Panc1 (cell line): ENCODE measurements at regions not wholly inside any gene's neighbourhood (a gene's known extent, or its start where the extent isn't known, plus 50 kb on each side); places are given as distances from the start of the nearest gene placed in this dataset.

ENCODE experiments used
- CTCF ChIP-seq: fragments of 450-650 bp; IDR thresholded peaks from 2 replicates; pipeline ENCODE4 v1.5.1; 2017; ENCODE audit warnings: mild to moderate bottlenecking
- POLR2AphosphoS5 ChIP-seq: IDR thresholded peaks from 2 replicates; pipeline ENCODE4 v1.6.1; 2012; ENCODE audit warnings: mild to moderate bottlenecking, low read depth, low read length, moderate library complexity
- SIN3A ChIP-seq: IDR thresholded peaks from 2 replicates; pipeline ENCODE4 v1.6.1; 2012; ENCODE audit warnings: low read depth, mild to moderate bottlenecking, low read length, moderate library complexity, borderline replicate concordance; ENCODE audit not compliant: insufficient read depth

GRCh38 chr12:105538880-105539279 is 208.4 kb downstream of the C12orf75 start:
- TF ChIP-seq CTCF (no peak), POLR2AphosphoS5 (no peak), SIN3A (no peak)
